ENCODE measurements at regions not wholly inside any gene's neighbourhood (a gene's known extent, or its start where the extent isn't known, plus 50 kb on each side); places are given as distances from the start of the nearest gene placed in this dataset.
"Not testable (repeated sequence)": the region's sequence is repeated elsewhere in the genome, so short reads cannot be mapped to it uniquely, and the experiment has no call there.

DNA sequence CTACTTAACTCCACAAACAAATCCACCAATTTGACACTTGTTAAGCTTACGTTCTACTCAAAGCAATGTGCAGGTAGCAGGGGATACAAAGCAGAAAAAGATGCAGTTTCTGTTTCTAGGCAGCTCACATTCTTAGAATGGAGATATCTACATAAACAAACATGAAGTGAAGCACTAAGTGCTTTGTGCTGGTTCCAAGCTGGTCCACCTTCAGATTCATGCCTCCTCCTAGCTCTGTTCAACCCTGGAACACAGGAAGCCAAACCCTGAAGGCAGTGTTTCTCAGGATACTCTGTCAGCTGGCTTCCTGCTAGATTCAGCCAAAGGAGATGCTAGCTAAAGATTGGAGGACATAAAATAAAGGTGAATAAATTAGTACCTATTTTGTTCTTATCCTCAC lies 55.3 kb upstream of the NOL4 start:
- DNase-seq (ENCODE audit: low read depth): no peak

GRCh38 chr18:34280653-34281052 lies 55.9 kb upstream of the NOL4 start:
- DNase-seq (ENCODE audit: low read depth): no peak

DNA sequence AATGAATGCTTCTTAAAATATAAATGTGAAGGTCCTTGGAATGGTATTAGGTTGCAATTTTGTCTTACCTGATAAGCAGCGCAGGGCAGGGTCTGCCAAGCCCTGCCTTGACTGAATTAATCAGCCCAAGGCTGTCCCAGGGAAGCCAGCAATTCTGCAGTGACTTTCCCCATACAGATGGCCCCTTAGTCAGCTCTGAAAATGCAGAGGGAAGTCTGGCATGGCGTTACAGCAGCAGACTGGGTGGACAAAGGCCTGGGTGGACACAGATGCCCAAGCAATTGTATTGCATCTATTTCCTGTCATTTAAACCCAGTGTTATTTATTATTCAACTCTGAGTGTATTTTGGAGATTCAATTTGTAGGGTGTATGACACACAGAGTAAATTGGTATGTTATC lies 56.6 kb upstream of the NOL4 start:
- DNase-seq (ENCODE audit: low read depth): no peak

DNA sequence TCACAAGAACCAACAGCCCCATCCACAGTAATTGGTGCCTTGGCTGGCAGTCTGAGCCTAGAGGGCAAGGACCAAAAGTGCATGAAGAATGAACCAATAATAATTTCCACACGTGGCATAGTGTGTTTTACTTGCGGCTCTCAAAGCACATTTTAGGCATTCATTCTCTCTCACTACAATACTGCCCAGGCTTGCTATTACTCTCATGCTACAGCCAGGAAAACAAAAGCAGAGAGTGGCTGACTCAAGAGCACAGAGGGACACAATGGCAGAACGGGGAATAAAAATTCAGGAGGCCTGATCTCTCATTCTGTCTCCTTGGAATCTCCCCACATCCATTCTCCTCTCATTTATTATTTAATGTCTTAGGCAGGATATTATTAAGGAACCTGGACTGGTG lies 57.0 kb upstream of the NOL4 start:
- no peak for DNase-seq (ENCODE audit: low read depth)

- DNase-seq (ENCODE audit: low read depth): no peak
These were observed 58.8 kb upstream of the NOL4 start for GRCh38 chr18:34283506-34283905.

DNA sequence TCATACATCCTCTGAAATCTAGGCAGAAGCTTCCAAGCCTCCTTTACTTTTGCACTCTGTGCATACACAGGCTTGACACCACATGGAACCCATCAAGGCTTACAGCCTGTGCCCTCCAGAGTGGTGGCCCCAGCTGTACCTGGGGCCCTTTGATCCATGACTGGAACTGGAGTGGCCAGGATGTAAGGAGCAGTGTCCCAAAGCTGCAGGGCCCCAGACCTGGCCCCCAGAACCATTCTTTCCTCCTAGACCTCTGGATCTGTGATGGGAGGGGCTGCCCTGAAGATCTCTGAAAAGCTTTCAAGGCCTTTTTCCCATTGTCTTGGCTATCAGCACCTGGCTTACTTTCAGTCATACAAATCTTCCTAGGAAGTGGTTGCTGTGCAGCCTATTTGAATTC lies 63.1 kb upstream of the NOL4 start:
- DNase-seq (ENCODE audit: low read depth): no peak

GRCh38 chr18:34292594-34292993 lies 67.9 kb upstream of the NOL4 start:
- DNase-seq (ENCODE audit: low read depth): no peak

DNA sequence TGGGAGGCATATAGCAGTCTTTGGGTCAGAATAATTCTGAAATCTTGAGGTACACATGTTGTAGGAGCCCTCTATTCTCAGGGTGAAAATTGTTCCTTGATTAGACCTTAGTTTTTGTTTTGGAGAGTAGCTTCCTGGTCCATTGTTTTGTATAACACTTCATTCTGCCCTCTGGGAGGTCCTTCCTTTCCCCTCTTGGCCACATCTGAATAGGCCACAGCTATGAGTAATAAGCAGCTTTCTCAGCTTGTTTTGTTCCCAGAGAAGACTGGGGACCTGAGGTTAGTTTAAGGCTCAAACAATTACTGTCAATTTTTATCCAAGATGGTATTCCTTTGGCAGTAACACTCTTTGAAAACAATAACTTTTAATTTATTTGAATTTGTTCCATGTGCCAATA lies 72.6 kb upstream of the NOL4 start:
- DNase-seq (ENCODE audit: low read depth): no peak

- DNase-seq (ENCODE audit: low read depth): no peak
These were observed 75.1 kb upstream of the NOL4 start for GRCh38 chr18:34299828-34300227.

GRCh38 chr18:34311468-34311867 lies 86.8 kb upstream of the NOL4 start:
- DNase-seq (ENCODE audit: low read depth): no peak

DNA sequence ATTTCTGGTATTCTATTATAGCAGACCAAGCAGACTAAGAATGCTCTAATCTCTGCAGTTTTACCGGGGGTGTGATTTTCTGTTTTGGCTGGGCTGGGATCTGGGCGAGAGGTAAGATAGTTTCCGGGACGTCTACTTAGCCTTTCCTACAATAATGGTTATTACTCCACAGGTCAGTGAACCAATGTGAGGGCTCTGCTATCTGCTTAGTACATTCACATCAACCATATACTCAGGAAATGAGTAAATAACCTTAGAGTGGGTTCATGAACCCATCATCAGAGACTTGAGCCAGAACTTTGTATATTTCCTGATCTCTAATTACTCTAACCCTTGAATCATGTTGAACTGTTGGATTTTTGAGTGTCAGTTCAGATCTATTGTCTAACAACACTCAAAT lies 90.1 kb upstream of the NOL4 start:
- DNase-seq (ENCODE audit: low read depth): no peak

DNA sequence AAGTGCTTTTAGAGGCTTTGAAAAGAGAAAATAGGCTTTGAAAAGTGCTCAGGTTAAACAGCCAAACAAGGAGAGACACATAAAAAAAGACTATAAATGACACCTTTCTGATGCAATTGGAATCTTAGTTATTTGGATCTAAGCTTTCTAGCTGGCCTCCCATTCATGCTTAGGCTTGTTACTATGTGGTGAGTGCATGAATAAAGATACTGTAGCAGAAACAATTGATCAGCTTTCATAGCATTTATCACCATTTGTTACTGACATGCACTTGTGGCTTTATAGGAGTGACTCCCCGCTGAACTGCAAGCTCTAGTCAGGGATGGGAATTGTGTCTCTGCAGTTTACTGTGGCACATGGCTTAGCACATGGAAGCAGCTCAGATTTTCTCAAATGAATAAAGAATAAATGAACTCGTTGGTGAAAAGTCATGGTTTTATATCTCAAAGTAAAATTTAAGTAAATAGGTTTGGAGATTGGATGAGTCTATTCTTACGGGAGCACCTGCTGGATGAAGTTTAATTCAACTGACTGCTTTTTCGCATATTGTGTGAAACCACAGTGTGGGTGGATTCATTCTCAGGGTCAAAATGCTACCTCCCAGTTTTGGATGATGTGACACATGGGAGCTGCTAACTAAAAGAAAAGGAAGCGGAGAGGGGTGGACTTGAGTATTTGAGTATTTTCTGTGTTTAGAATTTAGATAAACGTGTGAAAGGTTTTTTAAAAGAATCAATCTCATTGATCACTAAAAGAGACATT lies 91.1 kb upstream of the NOL4 start:
- no peak for DNase-seq (ENCODE audit: low read depth)

GRCh38 chr18:34320267-34320666 lies 95.6 kb upstream of the NOL4 start:
- no peak for DNase-seq (ENCODE audit: low read depth)

DNA sequence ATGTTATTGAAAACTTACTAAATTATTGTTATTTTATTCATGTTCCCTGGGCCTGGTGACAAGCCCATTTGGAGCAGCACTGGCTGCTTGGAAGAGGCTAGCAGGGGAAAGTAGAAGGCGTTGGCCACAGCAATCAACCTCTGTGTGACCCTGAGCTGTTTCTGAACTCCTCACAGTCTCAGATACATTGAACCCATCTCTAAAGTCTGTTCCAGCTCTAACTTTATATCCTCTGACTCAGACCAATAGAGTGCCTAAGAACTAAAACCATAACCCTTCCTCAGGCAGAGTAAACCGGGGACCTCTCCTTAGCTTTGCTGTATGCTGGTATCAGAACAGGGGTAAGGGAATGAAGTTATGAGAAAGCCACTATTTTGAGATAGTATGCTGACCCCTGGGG lies 96.4 kb upstream of the NOL4 start:
- DNase-seq (ENCODE audit: low read depth): no peak

DNA sequence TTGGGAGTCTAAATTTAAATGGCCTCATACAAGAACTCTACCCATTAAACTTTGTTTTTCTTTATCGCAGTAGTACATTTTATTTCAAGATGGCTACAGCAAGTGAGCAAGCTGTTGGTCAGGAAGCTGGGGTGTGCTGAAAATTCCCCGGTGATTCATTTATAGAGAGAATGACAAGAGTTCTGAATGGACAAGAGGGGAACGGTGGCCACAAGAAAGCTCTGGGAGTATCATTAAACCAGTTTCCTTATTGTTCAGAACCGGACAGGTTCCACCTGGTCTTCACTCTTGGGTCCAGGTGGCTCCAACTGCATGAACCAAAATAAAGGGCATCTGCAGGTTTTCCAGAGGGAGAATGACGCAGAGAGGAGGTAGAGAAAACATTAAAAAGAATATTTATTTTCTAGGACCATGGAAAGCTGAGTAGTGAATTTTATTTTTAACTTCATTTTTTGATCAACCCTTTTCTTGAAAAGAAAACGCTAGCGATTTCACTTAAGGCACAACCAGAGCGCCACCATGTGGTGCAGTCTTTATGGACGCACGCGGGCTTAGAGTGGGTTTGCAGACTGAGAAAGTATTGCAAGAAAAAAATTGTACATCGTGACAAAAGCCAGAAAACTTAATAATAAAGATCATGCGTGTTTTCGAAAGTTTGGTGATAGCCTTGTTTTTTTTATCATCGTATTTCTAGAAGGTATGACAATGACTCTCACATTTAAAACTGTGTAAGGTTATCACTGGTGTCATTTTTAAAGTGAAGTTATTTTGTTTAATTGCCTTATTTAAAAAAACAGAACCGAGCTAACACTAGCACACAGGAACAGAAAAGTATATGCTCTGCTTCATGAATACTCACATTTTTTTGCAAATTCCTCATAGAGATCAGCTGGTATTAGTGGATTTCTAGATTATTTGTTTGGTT lies 97.9 kb upstream of the NOL4 start:
- peak; percentile 24 for DNase-seq (ENCODE audit: low read depth)

GRCh38 chr18:34329840-34330239 lies 105.1 kb upstream of the NOL4 start:
- no peak for DNase-seq (ENCODE audit: low read depth)

DNA sequence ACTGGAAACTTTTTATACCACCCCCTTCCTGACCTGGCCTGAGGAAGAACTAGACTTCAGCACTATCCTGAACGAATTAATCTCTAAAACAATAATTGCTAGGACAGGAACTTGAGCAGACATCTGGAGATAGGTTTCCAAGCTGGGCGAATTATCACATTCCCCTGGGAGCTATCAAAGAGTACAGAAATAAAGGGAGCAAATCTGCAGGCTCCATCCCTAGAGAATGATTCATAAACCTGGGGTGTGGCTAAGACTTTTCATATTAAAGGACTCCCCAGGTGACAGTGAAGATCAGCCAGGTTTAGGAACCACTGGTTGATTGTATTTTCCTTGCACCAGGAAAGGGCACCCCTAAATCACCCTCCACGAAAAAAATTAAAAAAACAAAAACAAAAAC lies 105.6 kb upstream of the NOL4 start:
- no peak for DNase-seq (ENCODE audit: low read depth)

GRCh38 chr18:34330907-34331306 lies 106.2 kb upstream of the NOL4 start:
- not testable (repeated sequence) for DNase-seq (ENCODE audit: low read depth)

GRCh38 chr18:34331343-34331742 lies 106.6 kb upstream of the NOL4 start:
- not testable (repeated sequence) for DNase-seq (ENCODE audit: low read depth)

- DNase-seq (ENCODE audit: low read depth): no peak
These were observed 114.4 kb upstream of the NOL4 start for GRCh38 chr18:34339155-34339554.

GRCh38 chr18:34342960-34343359 lies 118.2 kb upstream of the NOL4 start:
- no peak for DNase-seq (ENCODE audit: low read depth)

GRCh38 chr18:34345738-34346137 lies 121.0 kb upstream of the NOL4 start:
- DNase-seq (ENCODE audit: low read depth): no peak

- no peak for DNase-seq (ENCODE audit: low read depth)
These were observed 126.1 kb upstream of the NOL4 start for GRCh38 chr18:34350778-34351177.
